Loucy (cell line): ENCODE measurements at regions not wholly inside any gene's neighbourhood (a gene's known extent, or its start where the extent isn't known, plus 50 kb on each side); places are given as distances from the start of the nearest gene placed in this dataset.

Experiments used
- H2AFZ ChIP-seq: fragments of 200-600 bp; sonication (generic); 2 replicates; pipeline ENCODE4 v1.6.0; 2016; ENCODE audit warnings: antibody characterized with exemption, mild to moderate bottlenecking, low read length, moderate library complexity
- H3F3A ChIP-seq: fragments of 200-600 bp; 2 replicates; pipeline ENCODE4 v1.6.0; 2016; ENCODE audit warnings: antibody characterized with exemption, low read depth, mild to moderate bottlenecking
- H3K27me3 ChIP-seq: fragments of 200-600 bp; sonication (generic); 2 replicates; pipeline ENCODE4 v1.6.1; 2014; ENCODE audit warnings: low read length, mild to moderate bottlenecking; ENCODE audit not compliant: insufficient read depth, poor library complexity, severe bottlenecking
- H3K36me3 ChIP-seq: fragments of 200-600 bp; sonication (generic); 2 replicates; pipeline ENCODE4 v1.6.1; 2016; ENCODE audit warnings: low read length; ENCODE audit not compliant: insufficient read depth
- H3K4me1 ChIP-seq: fragments of 200-600 bp; sonication (generic); 2 replicates; pipeline ENCODE4 v1.5.1; 2014; ENCODE audit warnings: low read length, mild to moderate bottlenecking; ENCODE audit not compliant: insufficient read depth, poor library complexity, severe bottlenecking
- H3K4me2 ChIP-seq: fragments of 200-600 bp; sonication (generic); 2 replicates; pipeline ENCODE4 v1.6.0; 2014; ENCODE audit warnings: antibody characterized with exemption, low read length, low read depth, mild to moderate bottlenecking; ENCODE audit not compliant: poor library complexity, severe bottlenecking
- H3K4me3 ChIP-seq: fragments of 200-600 bp; sonication (generic); 2 replicates; pipeline ENCODE4 v1.5.1; 2014; ENCODE audit warnings: low read length, mild to moderate bottlenecking, mixed read lengths; ENCODE audit not compliant: poor library complexity, severe bottlenecking
- H3K79me2 ChIP-seq: fragments of 200-600 bp; sonication (generic); 2 replicates; pipeline ENCODE4 v1.6.1; 2014; ENCODE audit warnings: low read length; ENCODE audit not compliant: insufficient read depth
- H3K9ac ChIP-seq: fragments of 200-600 bp; sonication (generic); 2 replicates; pipeline ENCODE4 v1.6.0; 2014; ENCODE audit warnings: mild to moderate bottlenecking, low read depth, low read length, moderate library complexity; ENCODE audit not compliant: poor library complexity, severe bottlenecking
- H3K9me2 ChIP-seq: fragments of 200-600 bp; sonication (generic); replicated peaks from 2 replicates; pipeline ENCODE4 v1.6.1; 2016; ENCODE audit warnings: low read depth, low read length, mixed read lengths
- H3K9me3 ChIP-seq: fragments of 200-600 bp; sonication (generic); 2 replicates; pipeline ENCODE4 v1.6.1; 2014; ENCODE audit warnings: mild to moderate bottlenecking, antibody characterized with exemption, low read length, low read depth; ENCODE audit not compliant: insufficient read depth
- H4K20me1 ChIP-seq: fragments of 200-600 bp; sonication (generic); 2 replicates; pipeline ENCODE4 v1.6.0; 2014; ENCODE audit warnings: antibody characterized with exemption, low read length, mild to moderate bottlenecking; ENCODE audit not compliant: insufficient read depth, poor library complexity, severe bottlenecking
- CTCF ChIP-seq: fragments of 200-600 bp; sonication (generic); conservative IDR thresholded peaks from 2 replicates; pipeline ENCODE4 v1.5.1; 2014; ENCODE audit warnings: mild to moderate bottlenecking, antibody characterized with exemption, low read length
- EZH2phosphoT487 ChIP-seq: fragments of 200-600 bp; IDR thresholded peaks from 2 replicates; pipeline ENCODE4 v1.6.1; 2018; ENCODE audit warnings: antibody characterized with exemption, mild to moderate bottlenecking, moderate library complexity, borderline replicate concordance

GRCh38 chr4:3701736-3702560 is 64.2 kb upstream of the ADRA2C start:
- Histone ChIP-seq H3K4me3 (no peak overlapping the region), H3K27me3 (no peaks in the 10 kb centered on the region), H3F3A (no peaks in the 10 kb centered on the region), H3K4me2 (no peak overlapping the region), H3K36me3 (no peaks in the 10 kb centered on the region), H3K9me2 (no peaks in the 10 kb centered on the region), H3K9ac (no peak overlapping the region), H3K4me1 (no peaks in the 10 kb centered on the region), H3K79me2 (no peaks in the 10 kb centered on the region), H2AFZ (no peak overlapping the region), H4K20me1 (no peaks in the 10 kb centered on the region), H3K9me3 (peaks cover 2% of the 10 kb centered on the region; the same call in 1 of the 2 replicates)
- no peak for TF ChIP-seq EZH2phosphoT487
- TF ChIP-seq CTCF, result no peak

DNA sequence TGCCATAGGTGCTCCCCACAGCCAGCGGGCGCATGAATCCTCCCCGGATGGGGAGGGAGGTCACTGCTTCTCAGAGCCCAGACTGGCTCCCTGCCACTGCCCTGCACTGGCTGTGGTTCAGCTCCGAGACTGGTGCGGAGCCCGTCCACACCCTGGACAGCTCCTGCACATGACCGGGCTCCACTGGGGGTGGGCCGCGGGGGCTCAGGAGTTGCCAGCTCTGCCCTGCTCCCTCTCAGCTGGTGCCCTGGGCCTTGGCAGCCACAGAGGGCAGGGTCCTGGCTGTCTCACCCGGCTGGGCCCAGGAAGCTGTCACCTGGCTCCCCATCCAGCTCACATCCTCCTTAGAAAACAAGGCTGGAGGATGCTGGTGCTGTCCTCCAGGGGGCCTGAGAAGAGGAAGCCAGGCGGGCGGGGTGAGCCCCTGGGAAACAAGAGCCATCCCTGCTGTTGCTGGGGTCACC is 64.9 kb upstream of the ADRA2C start:
- H3F3A ChIP-seq, result no peaks in the 10 kb centered on the region
- H3K4me1 ChIP-seq, result no peaks in the 10 kb centered on the region
- no peaks in the 10 kb centered on the region for H3K9me2 ChIP-seq
- H3K79me2 ChIP-seq, result no peaks in the 10 kb centered on the region
- no peak for TF ChIP-seq EZH2phosphoT487
- no peak for TF ChIP-seq CTCF
- H3K9me3 ChIP-seq, result peaks cover 3% of the 10 kb centered on the region; the same call in 1 of the 2 replicates
- no peaks in the 10 kb centered on the region for H3K36me3 ChIP-seq
- no peak overlapping the region for H3K9ac ChIP-seq
- no peaks in the 10 kb centered on the region for H3K27me3 ChIP-seq
- no peak overlapping the region for H3K4me2 ChIP-seq
- H2AFZ ChIP-seq, result no peak overlapping the region
- H4K20me1 ChIP-seq, result no peaks in the 10 kb centered on the region
- no peak overlapping the region for H3K4me3 ChIP-seq

DNA sequence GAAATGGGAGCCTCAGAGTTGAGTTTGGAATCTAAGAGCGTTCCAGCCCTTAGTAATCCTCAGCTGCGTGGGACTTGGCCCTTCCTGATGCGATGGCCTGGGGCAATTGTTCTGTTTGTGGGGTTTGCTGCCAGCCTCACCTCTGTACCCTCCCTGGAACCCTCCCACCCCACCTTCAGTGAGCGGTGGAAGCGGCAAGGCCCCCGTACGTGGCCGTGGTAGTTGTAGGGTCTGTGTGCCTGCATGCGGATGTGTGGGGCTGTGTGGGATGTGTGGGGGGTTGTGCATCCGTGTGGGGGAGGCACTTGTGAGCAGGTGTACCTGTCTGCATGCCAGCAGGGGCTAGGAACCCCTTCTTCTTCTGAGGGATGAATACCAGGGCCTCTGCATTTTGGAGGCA is 65.4 kb upstream of the ADRA2C start:
- no peak overlapping the region for H3K4me2 ChIP-seq
- no peaks in the 10 kb centered on the region for H3K9me2 ChIP-seq
- H3F3A ChIP-seq, result no peaks in the 10 kb centered on the region
- no peaks in the 10 kb centered on the region for H3K4me1 ChIP-seq
- peaks cover 3% of the 10 kb centered on the region; the same call in 1 of the 2 replicates for H3K9me3 ChIP-seq
- no peaks in the 10 kb centered on the region for H4K20me1 ChIP-seq
- no peak overlapping the region for H3K9ac ChIP-seq
- no peaks in the 10 kb centered on the region for H3K79me2 ChIP-seq
- H3K27me3 ChIP-seq, result no peaks in the 10 kb centered on the region
- no peak for TF ChIP-seq EZH2phosphoT487
- no peak for TF ChIP-seq CTCF
- H3K36me3 ChIP-seq, result no peaks in the 10 kb centered on the region
- H2AFZ ChIP-seq, result no peak overlapping the region
- no peak overlapping the region for H3K4me3 ChIP-seq
